ENCODE measurements at regions not wholly inside any gene's neighbourhood (a gene's known extent, or its start where the extent isn't known, plus 50 kb on each side); places are given as distances from the start of the nearest gene placed in this dataset.

DNA sequence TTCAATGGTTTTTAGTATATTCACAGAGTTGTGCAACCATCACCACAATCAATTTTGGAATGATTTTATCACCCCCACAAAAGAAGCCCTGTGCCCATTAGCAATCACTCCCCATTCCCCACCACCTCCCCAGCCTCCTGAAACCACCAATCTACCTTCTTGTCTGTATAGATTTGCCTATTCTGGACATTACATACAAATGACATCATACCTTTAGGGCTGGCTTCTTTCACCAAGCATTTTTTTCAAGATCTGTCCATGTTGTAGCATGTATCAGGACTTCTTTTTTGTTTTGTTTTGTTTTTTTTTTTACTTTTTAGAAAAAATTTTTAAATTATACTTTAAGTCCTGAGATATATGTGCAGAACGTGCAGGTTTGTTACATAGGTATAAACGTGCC lies 108.1 kb downstream of the RTL9 start:
- TF ChIP-seq, protein P1, sequence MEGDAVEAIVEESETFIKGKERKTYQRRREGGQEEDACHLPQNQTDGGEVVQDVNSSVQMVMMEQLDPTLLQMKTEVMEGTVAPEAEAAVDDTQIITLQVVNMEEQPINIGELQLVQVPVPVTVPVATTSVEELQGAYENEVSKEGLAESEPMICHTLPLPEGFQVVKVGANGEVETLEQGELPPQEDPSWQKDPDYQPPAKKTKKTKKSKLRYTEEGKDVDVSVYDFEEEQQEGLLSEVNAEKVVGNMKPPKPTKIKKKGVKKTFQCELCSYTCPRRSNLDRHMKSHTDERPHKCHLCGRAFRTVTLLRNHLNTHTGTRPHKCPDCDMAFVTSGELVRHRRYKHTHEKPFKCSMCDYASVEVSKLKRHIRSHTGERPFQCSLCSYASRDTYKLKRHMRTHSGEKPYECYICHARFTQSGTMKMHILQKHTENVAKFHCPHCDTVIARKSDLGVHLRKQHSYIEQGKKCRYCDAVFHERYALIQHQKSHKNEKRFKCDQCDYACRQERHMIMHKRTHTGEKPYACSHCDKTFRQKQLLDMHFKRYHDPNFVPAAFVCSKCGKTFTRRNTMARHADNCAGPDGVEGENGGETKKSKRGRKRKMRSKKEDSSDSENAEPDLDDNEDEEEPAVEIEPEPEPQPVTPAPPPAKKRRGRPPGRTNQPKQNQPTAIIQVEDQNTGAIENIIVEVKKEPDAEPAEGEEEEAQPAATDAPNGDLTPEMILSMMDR (IDR thresholded peaks at IDR 0.05): no peak
- H3K27ac ChIP-seq: no peak overlapping the region
- no peaks in the 10 kb centered on the region for H3K4me1 ChIP-seq
- no peak for DNase-seq
- intact Hi-C loops (cut with DNase I; ENCODE audit: low total_unique reads): no loop called here
- no peak overlapping the region for H3K4me3 ChIP-seq
- H3K36me3 ChIP-seq: no peaks in the 10 kb centered on the region
- H3K27me3 ChIP-seq: no peaks in the 10 kb centered on the region
- H3K9me3 ChIP-seq: no peaks in the 10 kb centered on the region

DNA sequence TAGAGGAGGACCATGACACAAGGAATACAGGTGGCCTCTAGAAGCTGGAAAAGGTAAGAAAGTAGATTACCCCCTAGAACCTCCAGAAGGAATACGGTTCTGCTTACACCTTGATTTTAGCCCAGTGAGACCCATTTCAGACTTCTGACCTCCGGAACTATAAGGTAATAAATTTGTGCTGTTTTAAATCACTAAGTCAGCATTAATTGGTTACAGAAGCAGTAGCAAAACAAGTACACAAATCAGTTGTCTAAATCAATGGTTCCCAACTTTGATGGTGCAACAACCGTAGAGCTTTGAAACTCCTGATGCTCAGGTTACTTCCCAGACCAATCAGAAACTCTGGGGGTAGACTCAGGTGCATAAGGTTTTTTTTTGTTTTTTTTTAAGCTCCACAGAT lies 113.6 kb downstream of the RTL9 start:
- Histone ChIP-seq H3K27ac (no peak overlapping the region), H3K27me3 (no peaks in the 10 kb centered on the region), H3K9me3 (no peaks in the 10 kb centered on the region), H3K4me3 (no peak overlapping the region), H3K36me3 (no peaks in the 10 kb centered on the region), H3K4me1 (no peaks in the 10 kb centered on the region)
- DNase-seq: no peak
- intact Hi-C loops (cut with DNase I; ENCODE audit: low total_unique reads): no loop called here
- TF ChIP-seq, protein P1 (IDR thresholded peaks at IDR 0.05): no peak

DNA sequence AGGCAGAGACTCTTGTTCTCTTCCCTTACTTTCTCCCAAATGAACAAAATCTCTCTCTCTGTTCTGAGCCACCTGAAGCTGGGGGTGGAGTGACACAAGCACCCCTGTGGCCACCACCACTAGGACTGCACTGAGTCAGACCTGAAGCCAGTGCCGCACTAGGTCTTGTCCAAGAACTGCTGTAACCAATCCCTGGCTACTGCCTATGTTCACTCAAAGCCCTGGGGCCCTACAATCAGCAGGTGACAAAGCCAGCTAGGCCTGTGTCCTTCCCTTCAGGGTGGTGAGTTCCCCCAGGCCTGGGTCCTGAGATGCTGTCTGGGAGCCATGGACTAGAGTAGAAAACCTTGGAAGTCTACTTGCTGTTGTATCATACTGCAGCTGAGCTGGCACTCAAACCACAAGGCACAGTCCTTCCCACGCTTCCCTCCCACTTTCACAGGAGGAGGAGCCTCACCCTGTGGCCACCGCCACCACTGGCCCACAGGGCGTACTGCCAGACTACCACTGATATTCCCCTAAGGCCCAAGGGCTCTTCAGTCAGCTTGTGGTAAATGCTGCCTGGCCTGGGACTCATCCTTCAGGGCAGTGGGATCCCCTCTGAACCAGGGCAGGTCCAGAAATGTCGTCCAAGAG lies 119.1 kb downstream of the RTL9 start:
- H3K4me3 ChIP-seq: no peak overlapping the region
- H3K9me3 ChIP-seq: no peaks in the 10 kb centered on the region
- no peaks in the 10 kb centered on the region for H3K27me3 ChIP-seq
- no peak overlapping the region for H3K27ac ChIP-seq
- TF ChIP-seq, protein P1 (IDR thresholded peaks at IDR 0.05): no peak
- DNase-seq: no peak
- intact Hi-C loops (cut with DNase I; ENCODE audit: low total_unique reads): no loop called here
- no peaks in the 10 kb centered on the region for H3K4me1 ChIP-seq
- no peaks in the 10 kb centered on the region for H3K36me3 ChIP-seq

DNA sequence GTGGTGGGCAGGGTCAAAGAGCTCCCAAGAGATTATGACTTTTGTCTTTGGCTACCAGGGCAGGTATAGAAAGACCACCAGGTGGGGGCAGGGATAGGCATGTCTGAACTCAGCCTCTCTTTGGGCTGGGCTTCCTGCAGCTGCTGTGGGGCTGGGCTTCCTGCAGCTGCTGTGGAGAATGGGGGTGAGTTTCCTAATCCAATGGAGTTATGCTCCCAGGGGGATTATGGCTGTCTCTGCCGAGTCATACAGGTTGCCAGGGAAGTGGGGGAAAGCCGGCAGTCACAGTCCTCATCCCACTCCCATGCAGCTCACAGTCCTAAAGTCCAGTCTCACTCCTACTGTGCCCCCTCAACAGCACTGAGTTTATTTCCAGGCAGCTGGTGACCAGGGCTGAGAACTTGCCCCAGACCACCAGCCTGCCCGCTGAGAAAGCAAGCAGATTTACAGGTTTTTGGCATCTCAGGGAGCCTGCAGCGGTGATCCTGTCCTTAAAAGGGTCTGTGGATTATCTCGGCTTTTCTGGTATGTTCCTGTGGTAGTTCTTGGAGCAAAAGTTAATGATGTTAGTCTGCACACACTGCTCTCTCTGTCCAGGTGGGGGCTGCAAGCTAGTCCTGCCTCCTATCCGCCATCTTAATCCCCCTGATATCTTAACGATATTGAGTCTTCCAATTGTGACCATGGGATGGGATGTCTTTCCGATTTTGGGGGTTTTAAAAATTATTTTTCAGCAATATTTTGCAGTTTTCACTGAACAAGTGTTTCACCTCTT lies 133.4 kb downstream of the RTL9 start:
- Histone ChIP-seq H3K9me3 (peaks cover 0 to 5% (median 0%) of the 10 kb centered on the region in 3 donors), H3K4me1 (no peaks in the 10 kb centered on the region), H3K4me3 (no peak overlapping the region), H3K36me3 (no peaks in the 10 kb centered on the region), H3K27me3 (no peaks in the 10 kb centered on the region), H3K27ac (no peak overlapping the region)
- intact Hi-C loops (cut with DNase I; ENCODE audit: low total_unique reads): no loop called here
- TF ChIP-seq, protein P1 (IDR thresholded peaks at IDR 0.05): no peak
- no peak for DNase-seq

DNA sequence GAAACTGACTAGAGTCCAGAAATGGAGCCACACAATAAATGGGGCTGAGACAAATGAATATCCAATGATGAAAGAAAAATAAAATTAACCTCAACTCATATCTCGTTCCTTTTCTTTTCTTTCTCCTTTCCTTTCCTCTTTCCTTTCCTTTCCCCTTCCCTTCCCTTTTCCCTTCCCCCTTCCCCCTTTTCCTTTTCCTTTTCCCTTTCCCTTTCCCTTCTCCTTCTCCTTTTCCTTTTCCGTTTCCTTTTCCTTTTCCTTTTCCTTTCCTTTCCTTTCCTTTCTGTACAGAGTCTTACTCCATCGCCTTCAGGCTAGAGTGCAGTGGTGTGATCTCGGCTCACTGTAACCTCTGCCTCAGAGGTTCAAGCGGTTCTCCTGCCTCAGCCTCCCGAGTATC lies 146.3 kb downstream of the RTL9 start:
- Histone ChIP-seq H3K27me3 (no peaks in the 10 kb centered on the region), H3K4me3 (no peak overlapping the region), H3K36me3 (no peaks in the 10 kb centered on the region), H3K9me3 (no peaks in the 10 kb centered on the region), H3K4me1 (no peaks in the 10 kb centered on the region), H3K27ac (no peak overlapping the region)
- intact Hi-C loops (cut with DNase I; ENCODE audit: low total_unique reads): no loop called here
- TF ChIP-seq, protein P1 (IDR thresholded peaks at IDR 0.05): no peak
- DNase-seq: no peak
